22Rv1 (cell line): ENCODE measurements at regions not wholly inside any gene's neighbourhood (a gene's known extent, or its start where the extent isn't known, plus 50 kb on each side); places are given as distances from the start of the nearest gene placed in this dataset.

Experiments
- CTCF ChIP-seq: fragments of 450-650 bp; IDR thresholded peaks from 2 replicates; pipeline ENCODE4 v1.5.1; 2017; ENCODE audit warnings: mild to moderate bottlenecking
- ZFX ChIP-seq: fragments of 450-650 bp; IDR thresholded peaks from 2 replicates; pipeline ENCODE4 v1.6.1; 2017; ENCODE audit warnings: antibody characterized with exemption, borderline replicate concordance

DNA sequence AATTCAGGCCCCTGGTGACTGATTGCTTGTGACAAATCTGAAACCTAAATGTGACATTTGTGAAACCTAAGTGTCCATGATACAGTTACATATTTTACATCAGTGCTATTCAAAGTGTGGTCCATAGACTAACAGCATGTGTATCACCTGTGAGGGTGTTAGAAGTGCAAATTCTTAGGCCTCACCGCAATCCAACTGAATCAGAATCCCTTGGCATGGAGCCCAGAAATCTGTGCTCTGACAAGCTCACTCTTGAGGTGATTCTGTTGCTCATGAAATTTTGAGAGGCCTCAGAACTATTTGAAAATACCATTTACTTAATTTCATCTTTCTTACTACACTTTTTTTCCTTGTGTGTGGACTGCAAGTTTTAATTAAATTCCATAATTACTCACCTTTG lies 587.9 kb downstream of the ADGRL2 start:
- TF ChIP-seq CTCF (no peak), ZFX (no peak)
